HEK293 (cell line): ENCODE measurements at regions not wholly inside any gene's neighbourhood (a gene's known extent, or its start where the extent isn't known, plus 50 kb on each side); places are given as distances from the start of the nearest gene placed in this dataset.

ENCODE experiments used
- CTCF ChIA-PET: fragments of 350-600 bp; formaldehyde crosslinking; extraction: SDS; loops from one replicate; lab custom pipeline; 2021; ENCODE audit warnings: antibody characterized with exemption; lab: Yijun Ruan, JAX
- POLR2A ChIA-PET: fragments of 300-600 bp; formaldehyde crosslinking; extraction: SDS; loops from one replicate; lab custom pipeline; 2020; ENCODE audit warnings: antibody characterized with exemption, inconsistent platforms; lab: Yijun Ruan, JAX
- H3K27ac ChIP-seq: fragments of 200-500 bp; sonication (Bioruptor generic); 2 replicates; pipeline ENCODE4 v1.5.1; 2014; ENCODE audit warnings: low read depth, low read length, control low read depth, inconsistent platforms; ENCODE audit errors: extremely low read depth
- H3K36me3 ChIP-seq, 2 experiments: fragments of 200-500 bp in 1 of 2; sonication (Bioruptor generic) in 1 of 2; 1 replicate in 1 of 2; 2 replicates in 1 of 2; pipeline ENCODE4 v1.5.1; 2014 to 2017; ENCODE audit warnings: inconsistent platforms in 2 of 2, low read length in 2 of 2; ENCODE audit not compliant: control insufficient read depth in 2 of 2, insufficient read depth in 1 of 2
- H3K4me1 ChIP-seq: fragments of 200-500 bp; sonication (Bioruptor generic); 2 replicates; pipeline ENCODE4 v1.5.1; 2014; ENCODE audit warnings: mild to moderate bottlenecking, low read length, inconsistent platforms; ENCODE audit not compliant: control insufficient read depth, insufficient read depth
- H3K4me3 ChIP-seq: 2 replicates; pipeline ENCODE4 v1.5.1; 2011; ENCODE audit warnings: low read depth, mild to moderate bottlenecking, control low read depth, low read length, moderate library complexity
- H3K9me3 ChIP-seq: fragments of 200-500 bp; sonication (Bioruptor generic); 2 replicates; pipeline ENCODE4 v1.5.1; 2014; ENCODE audit warnings: low read depth, low read length, inconsistent platforms; ENCODE audit not compliant: control insufficient read depth, insufficient read depth
- BCL11A ChIP-seq: fragments of 450-650 bp; formaldehyde crosslinking; IDR thresholded peaks from 2 replicates; pipeline ENCODE4 v1.5.1; 2016; ENCODE audit warnings: low read depth, missing biosample characterization, missing genetic modification characterization
- INSM2 ChIP-seq: fragments of 450-650 bp; formaldehyde crosslinking; IDR thresholded peaks from 2 replicates; pipeline ENCODE4 v1.5.1; 2016; ENCODE audit warnings: missing biosample characterization, missing genetic modification characterization
- KLF16 ChIP-seq: fragments of 450-650 bp; formaldehyde crosslinking; IDR thresholded peaks from 2 replicates; pipeline ENCODE4 v1.5.1; 2017; ENCODE audit warnings: missing biosample characterization, missing genetic modification characterization
- REST ChIP-seq: fragments of 450-650 bp; formaldehyde crosslinking; IDR thresholded peaks from 2 replicates; pipeline ENCODE4 v1.5.1; 2016; ENCODE audit warnings: missing biosample characterization, missing genetic modification characterization
- SALL2 ChIP-seq: fragments of 450-650 bp; formaldehyde crosslinking; IDR thresholded peaks from 2 replicates; pipeline ENCODE4 v1.5.0; 2017; ENCODE audit warnings: missing biosample characterization, mild to moderate bottlenecking, missing genetic modification characterization, borderline replicate concordance
- SETDB1 ChIP-seq: IDR thresholded peaks from one replicate; pipeline ENCODE4 v1.6.1; 2017; ENCODE audit warnings: mild to moderate bottlenecking, low read length, moderate library complexity, mixed read lengths; ENCODE audit not compliant: insufficient read length
- ZIC2 ChIP-seq: fragments of 450-650 bp; formaldehyde crosslinking; IDR thresholded peaks from 2 replicates; pipeline ENCODE4 v1.5.1; 2016; ENCODE audit warnings: missing biosample characterization, missing genetic modification characterization
- ZNF138 ChIP-seq: fragments of 450-650 bp; formaldehyde crosslinking; IDR thresholded peaks from 2 replicates; pipeline ENCODE4 v1.5.1; 2016; ENCODE audit warnings: missing biosample characterization, missing genetic modification characterization, borderline replicate concordance
- ZNF140 ChIP-seq: fragments of 450-650 bp; formaldehyde crosslinking; IDR thresholded peaks from 2 replicates; pipeline ENCODE4 v1.5.1; 2016; ENCODE audit warnings: missing biosample characterization, missing genetic modification characterization
- ZNF157 ChIP-seq: fragments of 450-650 bp; formaldehyde crosslinking; IDR thresholded peaks from 2 replicates; pipeline ENCODE4 v1.5.1; 2016; ENCODE audit warnings: missing biosample characterization, missing genetic modification characterization
- ZNF18 ChIP-seq: fragments of 450-650 bp; formaldehyde crosslinking; IDR thresholded peaks from 2 replicates; pipeline ENCODE4 v1.5.1; 2016; ENCODE audit warnings: missing biosample characterization, missing genetic modification characterization
- ZNF202 ChIP-seq: fragments of 450-650 bp; formaldehyde crosslinking; IDR thresholded peaks from 2 replicates; pipeline ENCODE4 v1.5.1; 2016; ENCODE audit warnings: missing biosample characterization, missing genetic modification characterization, borderline replicate concordance
- ZNF23 ChIP-seq: fragments of 450-650 bp; formaldehyde crosslinking; IDR thresholded peaks from 2 replicates; pipeline ENCODE4 v1.5.1; 2016; ENCODE audit warnings: missing biosample characterization, missing genetic modification characterization, borderline replicate concordance
- ZNF266 ChIP-seq: fragments of 450-650 bp; formaldehyde crosslinking; IDR thresholded peaks from 2 replicates; pipeline ENCODE4 v1.5.1; 2016; ENCODE audit warnings: missing biosample characterization, missing genetic modification characterization, low read depth
- ZNF274 ChIP-seq, 2 experiments: fragments of 200-500 bp in 1 of 2; fragments of 450-650 bp in 1 of 2; sonication (Bioruptor generic) in 1 of 2; formaldehyde crosslinking in 1 of 2; IDR thresholded peaks; 2 replicates each; pipeline versions ENCODE4 v1.5.1 to v1.6.1; 2014 to 2016; ENCODE audit warnings: borderline replicate concordance in 1 of 2, inconsistent platforms in 1 of 2, low read length in 1 of 2, missing biosample characterization in 1 of 2, missing genetic modification characterization in 1 of 2
- ZNF341 ChIP-seq: fragments of 450-650 bp; formaldehyde crosslinking; IDR thresholded peaks from 2 replicates; pipeline ENCODE4; 2016; ENCODE audit warnings: low read depth, missing biosample characterization, missing genetic modification characterization
- ZNF404 ChIP-seq: fragments of 450-650 bp; formaldehyde crosslinking; IDR thresholded peaks from 2 replicates; pipeline ENCODE4 v1.5.1; 2017; ENCODE audit warnings: missing biosample characterization, missing genetic modification characterization
- ZNF473 ChIP-seq: fragments of 450-650 bp; formaldehyde crosslinking; IDR thresholded peaks from 2 replicates; pipeline ENCODE4 v1.5.1; 2017; ENCODE audit warnings: missing biosample characterization, missing genetic modification characterization
- ZNF488 ChIP-seq: fragments of 450-650 bp; formaldehyde crosslinking; IDR thresholded peaks from 2 replicates; pipeline ENCODE4 v1.5.1; 2016; ENCODE audit warnings: missing biosample characterization, missing genetic modification characterization
- ZNF513 ChIP-seq: fragments of 450-650 bp; IDR thresholded peaks from 2 replicates; pipeline ENCODE4 v1.5.1; 2018; ENCODE audit warnings: missing biosample characterization, missing genetic modification characterization
- ZNF514 ChIP-seq: fragments of 450-650 bp; formaldehyde crosslinking; IDR thresholded peaks from 2 replicates; pipeline ENCODE4 v1.5.1; 2016; ENCODE audit warnings: missing biosample characterization, missing genetic modification characterization
- ZNF560 ChIP-seq: fragments of 450-650 bp; formaldehyde crosslinking; IDR thresholded peaks from 2 replicates; pipeline ENCODE4 v1.5.1; 2017; ENCODE audit warnings: missing biosample characterization, missing genetic modification characterization, borderline replicate concordance
- ZNF623 ChIP-seq: fragments of 450-650 bp; formaldehyde crosslinking; IDR thresholded peaks from 2 replicates; pipeline ENCODE4 v1.5.1; 2016; ENCODE audit warnings: missing biosample characterization, missing genetic modification characterization
- ZNF704 ChIP-seq: fragments of 450-650 bp; formaldehyde crosslinking; IDR thresholded peaks from 2 replicates; pipeline ENCODE4 v1.5.1; 2016; ENCODE audit warnings: missing biosample characterization, missing genetic modification characterization
- ZNF707 ChIP-seq: fragments of 450-650 bp; formaldehyde crosslinking; IDR thresholded peaks from 2 replicates; pipeline ENCODE4 v1.5.1; 2016; ENCODE audit warnings: missing biosample characterization, missing genetic modification characterization
- ZNF777 ChIP-seq: fragments of 450-650 bp; formaldehyde crosslinking; IDR thresholded peaks from 2 replicates; pipeline ENCODE4 v1.5.1; 2017; ENCODE audit warnings: missing biosample characterization, missing genetic modification characterization, borderline replicate concordance
- ZNF837 ChIP-seq: fragments of 450-650 bp; formaldehyde crosslinking; IDR thresholded peaks from 2 replicates; pipeline ENCODE4 v1.5.1; 2016; ENCODE audit warnings: missing biosample characterization, missing genetic modification characterization

GRCh38 chr7:131974671-131975070 is 418.2 kb upstream of the PODXL start:
- TF ChIP-seq ZNF837 (tag by site-specific recombination) (no peak), ZNF704 (tag by site-specific recombination) (no peak), ZNF266 (no peak), KLF16 (tag by site-specific recombination) (no peak), ZNF623 (tag by site-specific recombination) (no peak), ZNF202 (tag by site-specific recombination) (no peak), ZNF157 (no peak), REST (tag by site-specific recombination) (no peak), ZNF404 (no peak), SETDB1 (no peak), ZNF18 (tag by site-specific recombination) (no peak), ZNF274 (IDR thresholded peaks at IDR 0.05; ENCODE audit: low read length) (no peak), ZNF274 (tag by site-specific recombination; IDR thresholded peaks at IDR 0.05; ENCODE audit: borderline replicate concordance) (no peak), ZNF473 (tag by site-specific recombination) (no peak)
- no peaks in the 10 kb centered on the region for H3K4me1 ChIP-seq
- ChIA-PET POLR2A (no interaction called here), CTCF (interaction anchor here (0.5 to 1.0 kb wide), 2 partner anchors 30 to 297 kb away, joined by 3 to 6 read pairs; no protein-coding TSS in a partner anchor)
- H3K36me3 ChIP-seq: no peaks in the 10 kb centered on the region
- no peak overlapping the region for H3K27ac ChIP-seq
- no peak overlapping the region for H3K4me3 ChIP-seq
- no peaks in the 10 kb centered on the region for H3K9me3 ChIP-seq

- Histone ChIP-seq H3K4me3 (no peak overlapping the region), H3K27ac (no peak overlapping the region), H3K36me3 (no peaks in the 10 kb centered on the region), H3K9me3 (no peaks in the 10 kb centered on the region), H3K4me1 (no peaks in the 10 kb centered on the region)
- CTCF ChIA-PET: no interaction called here
- POLR2A ChIA-PET: no interaction called here
- TF ChIP-seq ZNF488 (no peak), ZNF138 (tag by site-specific recombination) (no peak), ZNF514 (tag by site-specific recombination) (no peak), BCL11A (tag by site-specific recombination) (no peak), ZNF341 (tag by site-specific recombination) (no peak), ZNF23 (tag by site-specific recombination) (no peak), INSM2 (no peak), ZNF707 (no peak), SALL2 (tag by site-specific recombination) (no peak), ZNF777 (tag by site-specific recombination) (no peak), ZIC2 (tag by site-specific recombination) (no peak), ZNF140 (tag by site-specific recombination) (no peak), ZNF560 (tag by site-specific recombination) (no peak), ZNF513 (no peak)
Measured at GRCh38 chr7:131972251-131972650, 415.8 kb upstream of the PODXL start.
